ENCODE measurements at regions not wholly inside any gene's neighbourhood (a gene's known extent, or its start where the extent isn't known, plus 50 kb on each side); places are given as distances from the start of the nearest gene placed in this dataset.

GRCh38 chr5:3393122-3393919 lies 202.3 kb upstream of the IRX1 start:
- no peak for DNase-seq (ENCODE audit: low spot score)
- TF ChIP-seq POLR2AphosphoS5 (IDR thresholded peaks at IDR 0.05) (no peak), POLR2A (IDR thresholded peaks at IDR 0.05) (no peak), CTCF (IDR thresholded peaks at IDR 0.05) (no peak)
- no peak overlapping the region for H3K27ac ChIP-seq
- H3K36me3 ChIP-seq: no peaks in the 10 kb centered on the region
- no peak overlapping the region for H3K4me3 ChIP-seq
- intact Hi-C loops (cut with DNase I): no loop called here
- H3K27me3 ChIP-seq (replicated peaks; ENCODE audit: insufficient read depth): no peaks in the 10 kb centered on the region
- no peaks in the 10 kb centered on the region for H3K9me3 ChIP-seq
- no peaks in the 10 kb centered on the region for H3K4me1 ChIP-seq (replicated peaks)
- WGBS: 85% methylated on average over 27 of the region's 27 CpGs

- no peak overlapping the region for H3K27ac ChIP-seq
- TF ChIP-seq POLR2A (IDR thresholded peaks at IDR 0.05) (no peak), CTCF (IDR thresholded peaks at IDR 0.05) (no peak), POLR2AphosphoS5 (IDR thresholded peaks at IDR 0.05) (no peak)
- H3K4me1 ChIP-seq (replicated peaks): no peaks in the 10 kb centered on the region
- H3K36me3 ChIP-seq: no peaks in the 10 kb centered on the region
- H3K9me3 ChIP-seq: no peaks in the 10 kb centered on the region
- 80% methylated on average over 6 of the region's 6 CpGs for WGBS
- no peaks in the 10 kb centered on the region for H3K27me3 ChIP-seq (replicated peaks; ENCODE audit: insufficient read depth)
- intact Hi-C loops (cut with DNase I): no loop called here
- no peak for DNase-seq (ENCODE audit: low spot score)
- no peak overlapping the region for H3K4me3 ChIP-seq
These were observed 203.2 kb upstream of the IRX1 start for GRCh38 chr5:3392306-3392939.

- TF ChIP-seq POLR2A (IDR thresholded peaks at IDR 0.05): no peak
- TF ChIP-seq POLR2AphosphoS5 (IDR thresholded peaks at IDR 0.05): no peak
- no peak for TF ChIP-seq CTCF (IDR thresholded peaks at IDR 0.05)
- Histone ChIP-seq H3K27me3 (replicated peaks; ENCODE audit: insufficient read depth) (no peaks in the 10 kb centered on the region), H3K4me1 (replicated peaks) (no peaks in the 10 kb centered on the region), H3K9me3 (no peaks in the 10 kb centered on the region), H3K4me3 (no peak overlapping the region), H3K36me3 (no peaks in the 10 kb centered on the region), H3K27ac (no peak overlapping the region)
- WGBS: 87% methylated on average over 7 of the region's 7 CpGs
- DNase-seq (ENCODE audit: low spot score): no peak
- intact Hi-C loops (cut with DNase I): no loop called here
These were observed 204.4 kb upstream of the IRX1 start for GRCh38 chr5:3391210-3391609.

- no peak overlapping the region for H3K4me3 ChIP-seq
- no peaks in the 10 kb centered on the region for H3K27me3 ChIP-seq (replicated peaks; ENCODE audit: insufficient read depth)
- no peaks in the 10 kb centered on the region for H3K4me1 ChIP-seq (replicated peaks)
- H3K9me3 ChIP-seq: no peaks in the 10 kb centered on the region
- no peaks in the 10 kb centered on the region for H3K36me3 ChIP-seq
- intact Hi-C loops (cut with DNase I): no loop called here
- no peak overlapping the region for H3K27ac ChIP-seq
- no peak for DNase-seq (ENCODE audit: low spot score)
- TF ChIP-seq POLR2AphosphoS5 (IDR thresholded peaks at IDR 0.05): no peak
- no peak for TF ChIP-seq CTCF (IDR thresholded peaks at IDR 0.05)
- TF ChIP-seq POLR2A (IDR thresholded peaks at IDR 0.05): no peak
- WGBS: 77% methylated on average over 11 of the region's 11 CpGs
These were observed 206.1 kb upstream of the IRX1 start for GRCh38 chr5:3389471-3390026.
